Spleen (tissue), 11 donors: ENCODE measurements at regions not wholly inside any gene's neighbourhood (a gene's known extent, or its start where the extent isn't known, plus 50 kb on each side); places are given as distances from the start of the nearest gene placed in this dataset.

Experiments used
- DNase-seq: peaks from one replicate; pipeline ENCODE4 v3.0.0-alpha.2; 2020
- H3K27ac ChIP-seq, 8 donors: fragments of 200-600 bp; sonication (generic) in 7 of 8; 1 replicate in 4 of 8; 2 replicates in 4 of 8; pipeline versions ENCODE4 v1.5.0 to v1.8.0; 2016 to 2021; ENCODE audit warnings: inconsistent platforms in 4 of 8, mild to moderate bottlenecking in 4 of 8, moderate library complexity in 1 of 8
- H3K27me3 ChIP-seq, 7 donors: fragments of 200-600 bp; sonication (generic) in 6 of 7; replicated peaks in 1 of 7; 1 replicate in 4 of 7; 2 replicates in 3 of 7; pipeline versions ENCODE4 v1.5.0 to v1.8.0; 2016 to 2021; ENCODE audit warnings: inconsistent platforms in 3 of 7, mild to moderate bottlenecking in 1 of 7
- H3K36me3 ChIP-seq, 6 donors: fragments of 200-600 bp; sonication (generic) in 5 of 6; 1 replicate in 4 of 6; 2 replicates in 2 of 6; pipeline versions ENCODE4 v1.5.0 to v1.8.0; 2016 to 2021; ENCODE audit warnings: inconsistent platforms in 2 of 6
- H3K4me1 ChIP-seq, 6 donors: fragments of 200-600 bp; sonication (generic) in 5 of 6; 1 replicate in 3 of 6; 2 replicates in 3 of 6; pipeline versions ENCODE4 v1.5.0 to v1.8.0; 2016 to 2021; ENCODE audit warnings: inconsistent platforms in 3 of 6
- H3K4me3 ChIP-seq, 8 donors: fragments of 200-600 bp; sonication (generic) in 7 of 8; 1 replicate in 4 of 8; 2 replicates in 4 of 8; pipeline versions ENCODE4 v1.5.0 to v1.8.0; 2016 to 2021; ENCODE audit warnings: inconsistent platforms in 4 of 8, mild to moderate bottlenecking in 4 of 8, moderate library complexity in 2 of 8
- H3K9me3 ChIP-seq, 8 donors: fragments of 200-600 bp; sonication (generic) in 7 of 8; 1 replicate in 4 of 8; 2 replicates in 4 of 8; pipeline versions ENCODE4 v1.5.0 to v1.8.0; 2016 to 2021; ENCODE audit warnings: inconsistent platforms in 4 of 8
- POLR2A ChIP-seq, 3 donors: fragments of 450-650 bp; IDR thresholded peaks; one replicate each; pipeline ENCODE4 v1.5.1; 2017; ENCODE audit warnings: antibody characterized with exemption in 3 of 3, mild to moderate bottlenecking in 1 of 3
- POLR2AphosphoS5 ChIP-seq, 3 donors: sonication (generic); formaldehyde crosslinking; IDR thresholded peaks; one replicate each; pipeline ENCODE4 v1.5.1; 2017; ENCODE audit warnings: antibody characterized with exemption in 3 of 3
- WGBS, 5 donors: extraction: QIAGEN DNeasy Blood & Tissue Kit in 3 of 5; methylation state at CpG; one replicate each; pipeline versions ENCODE4 v1.1.5 to v1.1.7; 2013 to 2018; 5-methylcytosine and 5-hydroxymethylcytosine counted together
- intact Hi-C: fragments of 100-400 bp; cut with DNase I; formaldehyde crosslinking; loops from one replicate; pipeline ENCODE4 v1.15.0; 2023; ENCODE audit warnings: low total_unique reads
- TF ChIP-seq, protein P1 (sequence below), 11 experiments: fragments of 200-600 bp in 7 of 11; fragments of 450-650 bp in 4 of 11; sonication (generic) in 4 of 11; IDR thresholded peaks in 8 of 11; conservative IDR thresholded peaks in 3 of 11; 1 replicate in 7 of 11; 2 replicates in 4 of 11; pipeline versions ENCODE4 v1.4.0 to v1.8.0; 2016 to 2021; ENCODE audit warnings: antibody characterized with exemption in 11 of 11, inconsistent platforms in 4 of 11, mild to moderate bottlenecking in 1 of 11
- donor health status: healthy with polysubstance abuse.
- donor health status: DM: no; HTN: no; CAD: no; lungs with moderate emphysema.
- donor health status: DM: no; HTN: no; CAD: no.
- donor health status: Bipolar disorder and iron deficiency.
- donor health status: healthy.
- donor health status: DM: no; HTN: no; CAD: no.
- donor health status: DM: yes; HTN: yes; CAD: no.

DNA sequence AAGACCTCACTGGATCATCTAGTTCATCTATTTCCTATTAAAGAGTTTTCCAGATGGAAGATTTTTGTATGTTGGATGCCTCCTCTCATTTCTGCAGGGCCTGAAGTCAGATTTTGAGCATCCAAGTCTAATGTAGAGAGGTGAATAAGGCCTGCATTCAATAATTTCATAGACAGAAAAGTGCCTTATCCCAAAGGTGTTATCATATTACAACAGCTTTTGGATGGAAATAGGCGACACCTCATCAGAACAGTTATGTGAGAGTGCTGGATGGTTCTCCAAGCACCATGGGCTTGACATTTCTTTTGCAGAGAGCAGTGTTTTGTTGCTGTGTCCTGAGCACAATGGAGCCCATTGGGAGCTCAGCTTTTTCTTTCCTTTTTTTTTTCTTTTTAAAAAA, 162.4 kb upstream of the MEOX2 start:
- H3K9me3 ChIP-seq = no peaks in the 10 kb centered on the region
- TF ChIP-seq POLR2A (IDR thresholded peaks at IDR 0.05) = no peak
- TF ChIP-seq POLR2AphosphoS5 (IDR thresholded peaks at IDR 0.05) = no peak
- TF ChIP-seq, protein P1, sequence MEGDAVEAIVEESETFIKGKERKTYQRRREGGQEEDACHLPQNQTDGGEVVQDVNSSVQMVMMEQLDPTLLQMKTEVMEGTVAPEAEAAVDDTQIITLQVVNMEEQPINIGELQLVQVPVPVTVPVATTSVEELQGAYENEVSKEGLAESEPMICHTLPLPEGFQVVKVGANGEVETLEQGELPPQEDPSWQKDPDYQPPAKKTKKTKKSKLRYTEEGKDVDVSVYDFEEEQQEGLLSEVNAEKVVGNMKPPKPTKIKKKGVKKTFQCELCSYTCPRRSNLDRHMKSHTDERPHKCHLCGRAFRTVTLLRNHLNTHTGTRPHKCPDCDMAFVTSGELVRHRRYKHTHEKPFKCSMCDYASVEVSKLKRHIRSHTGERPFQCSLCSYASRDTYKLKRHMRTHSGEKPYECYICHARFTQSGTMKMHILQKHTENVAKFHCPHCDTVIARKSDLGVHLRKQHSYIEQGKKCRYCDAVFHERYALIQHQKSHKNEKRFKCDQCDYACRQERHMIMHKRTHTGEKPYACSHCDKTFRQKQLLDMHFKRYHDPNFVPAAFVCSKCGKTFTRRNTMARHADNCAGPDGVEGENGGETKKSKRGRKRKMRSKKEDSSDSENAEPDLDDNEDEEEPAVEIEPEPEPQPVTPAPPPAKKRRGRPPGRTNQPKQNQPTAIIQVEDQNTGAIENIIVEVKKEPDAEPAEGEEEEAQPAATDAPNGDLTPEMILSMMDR (IDR thresholded peaks at IDR 0.05 in 8 of 11, conservative IDR thresholded peaks at IDR 0.05 in 3 of 11) = no peak
- no peak for DNase-seq
- no peaks in the 10 kb centered on the region for H3K27me3 ChIP-seq
- WGBS, 5 donors = 87 to 94% (median 88%) methylated on average over 1 of the region's 1 CpG
- intact Hi-C loops = no loop called here
- no peaks in the 10 kb centered on the region for H3K4me1 ChIP-seq
- no peaks in the 10 kb centered on the region for H3K36me3 ChIP-seq
- H3K4me3 ChIP-seq = no peak overlapping the region
- H3K27ac ChIP-seq = no peak overlapping the region

DNA sequence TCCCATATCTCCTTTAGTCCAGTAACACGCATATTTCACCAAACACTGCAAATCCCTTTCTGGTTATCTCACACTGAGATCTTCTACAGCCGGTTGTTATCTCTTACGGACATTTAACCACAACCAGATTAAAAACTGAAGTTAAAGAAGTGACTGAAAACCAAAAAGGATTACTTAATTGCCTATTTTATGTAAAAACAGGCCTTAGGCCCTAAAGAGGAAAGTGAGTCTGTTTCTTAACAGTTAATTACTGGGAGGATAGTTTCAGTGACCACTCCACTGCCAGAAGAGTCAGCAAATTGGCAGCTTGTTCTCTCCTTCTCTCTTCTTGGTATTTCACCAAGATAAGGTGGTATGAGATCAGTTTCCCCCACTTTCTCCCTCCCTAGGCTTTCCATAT, 161.9 kb upstream of the MEOX2 start:
- H3K4me1 ChIP-seq = no peaks in the 10 kb centered on the region
- no peak overlapping the region for H3K4me3 ChIP-seq
- intact Hi-C loops = no loop called here
- H3K27ac ChIP-seq = no peak overlapping the region
- DNase-seq = no peak
- no peaks in the 10 kb centered on the region for H3K9me3 ChIP-seq
- H3K36me3 ChIP-seq = no peaks in the 10 kb centered on the region
- WGBS, 5 donors = 25 to 42% (median 34%) methylated on average over 3 of the region's 3 CpGs
- H3K27me3 ChIP-seq = no peaks in the 10 kb centered on the region
- TF ChIP-seq POLR2A (IDR thresholded peaks at IDR 0.05) = no peak
- TF ChIP-seq, protein P1 (IDR thresholded peaks at IDR 0.05 in 8 of 11, conservative IDR thresholded peaks at IDR 0.05 in 3 of 11) = no peak
- TF ChIP-seq POLR2AphosphoS5 (IDR thresholded peaks at IDR 0.05) = no peak

DNA sequence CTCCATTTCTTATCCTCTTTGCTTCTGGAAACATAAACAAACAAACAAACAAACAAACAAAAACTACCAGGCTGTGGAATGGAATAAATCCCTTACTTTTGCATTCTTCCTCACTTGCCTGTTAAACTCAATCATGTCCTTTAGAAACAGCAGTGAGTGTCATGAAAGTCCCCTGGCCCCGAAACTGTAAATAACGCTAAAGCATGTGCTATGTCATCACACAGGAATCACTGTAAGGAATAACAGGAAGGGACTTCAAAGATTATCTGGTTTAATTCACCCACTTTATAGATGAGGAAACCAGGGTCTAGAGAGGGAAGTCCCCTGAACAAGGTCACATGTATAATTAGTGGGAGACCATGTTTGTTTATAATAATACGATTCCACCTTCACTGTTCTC, 159.4 kb upstream of the MEOX2 start:
- no peak overlapping the region for H3K27ac ChIP-seq
- TF ChIP-seq, protein P1 (IDR thresholded peaks at IDR 0.05 in 8 of 11, conservative IDR thresholded peaks at IDR 0.05 in 3 of 11) = no peak
- TF ChIP-seq POLR2AphosphoS5 (IDR thresholded peaks at IDR 0.05) (no peak), POLR2A (IDR thresholded peaks at IDR 0.05) (no peak)
- intact Hi-C loops = no loop called here
- no peaks in the 10 kb centered on the region for H3K36me3 ChIP-seq
- WGBS, 5 donors = 62 to 81% (median 70%) methylated on average over 3 of the region's 3 CpGs
- H3K27me3 ChIP-seq = no peaks in the 10 kb centered on the region
- DNase-seq = no peak
- H3K4me3 ChIP-seq = no peak overlapping the region
- H3K9me3 ChIP-seq = no peaks in the 10 kb centered on the region
- no peaks in the 10 kb centered on the region for H3K4me1 ChIP-seq

DNA sequence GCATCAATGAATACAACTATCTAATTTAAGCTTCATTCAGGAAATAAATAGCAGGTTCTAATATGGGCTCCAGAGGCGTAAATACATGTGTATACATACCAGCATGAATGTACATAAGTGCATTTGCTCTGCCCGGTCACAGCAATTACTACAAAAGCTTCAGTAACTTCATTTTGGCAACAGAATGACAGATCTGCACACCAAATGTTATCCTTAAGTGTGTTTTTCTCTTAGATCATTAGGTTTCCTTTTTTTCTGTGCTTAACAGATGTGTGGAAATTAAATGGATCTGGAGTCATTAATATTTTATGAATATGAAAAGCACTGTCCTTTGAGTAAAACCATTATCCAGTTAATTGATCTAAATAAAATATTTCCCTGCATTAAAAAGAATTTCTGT, 159.0 kb upstream of the MEOX2 start:
- Histone ChIP-seq H3K4me3 (no peak overlapping the region), H3K27me3 (no peaks in the 10 kb centered on the region), H3K27ac (no peak overlapping the region), H3K4me1 (no peaks in the 10 kb centered on the region), H3K36me3 (no peaks in the 10 kb centered on the region), H3K9me3 (no peaks in the 10 kb centered on the region)
- no peak for DNase-seq
- no peak for TF ChIP-seq POLR2AphosphoS5 (IDR thresholded peaks at IDR 0.05)
- TF ChIP-seq POLR2A (IDR thresholded peaks at IDR 0.05) = no peak
- TF ChIP-seq, protein P1 (IDR thresholded peaks at IDR 0.05 in 8 of 11, conservative IDR thresholded peaks at IDR 0.05 in 3 of 11) = no peak
- WGBS, 5 donors = 71 to 90% (median 85%) methylated on average over 2 of the region's 2 CpGs
- intact Hi-C loops = no loop called here
